HG03095 (cell line): ENCODE measurements at regions not wholly inside any gene's neighbourhood (a gene's known extent, or its start where the extent isn't known, plus 50 kb on each side); places are given as distances from the start of the nearest gene placed in this dataset.

Experiments
- ATAC-seq: cut with Tn5 transposase; IDR thresholded peaks from one replicate; pipeline ENCODE4 v1.9.1; 2021; ENCODE audit warnings: moderate library complexity; ENCODE audit not compliant: unreplicated experiment

DNA sequence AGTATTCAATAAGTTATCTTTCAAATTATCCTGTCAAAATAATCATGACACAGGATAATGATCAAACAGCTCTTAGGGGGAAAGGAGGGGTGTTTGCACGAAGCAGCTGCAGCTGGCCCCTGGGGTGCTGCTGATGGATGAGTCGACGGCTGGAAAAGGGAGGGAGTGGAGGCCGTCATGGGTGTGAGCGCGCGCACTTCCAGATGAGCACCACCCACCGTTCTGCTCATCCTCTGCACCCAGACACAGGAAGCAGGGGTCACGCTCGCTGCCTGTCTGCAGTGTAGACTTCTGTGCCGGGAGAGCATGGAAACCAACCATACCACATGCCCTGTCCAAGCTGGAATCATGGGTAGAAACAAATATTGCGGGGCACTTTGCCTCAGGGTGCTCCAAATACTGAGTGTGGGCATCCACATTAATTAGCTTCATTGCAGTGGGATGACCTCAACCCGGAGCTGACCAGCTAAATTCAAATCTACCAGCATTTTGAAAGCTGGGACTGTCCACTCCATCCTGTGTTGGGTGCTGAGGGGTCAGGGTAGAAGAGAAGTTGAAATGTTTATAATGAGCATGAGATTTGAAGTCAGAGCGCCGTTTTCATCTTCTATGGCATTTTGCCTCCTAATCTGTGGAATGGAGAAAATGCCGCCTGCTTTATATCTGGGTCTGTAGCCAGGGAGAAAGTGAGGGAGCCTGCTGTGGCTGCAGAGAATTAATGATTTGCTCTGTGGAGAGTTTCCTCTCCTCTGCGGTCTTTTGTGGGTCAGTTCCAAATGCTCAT, 802.4 kb downstream of the TBC1D22A start:
- no peak for ATAC-seq

- no peak for ATAC-seq
Observed at GRCh38 chr22:47564158-47564450, 801.7 kb downstream of the TBC1D22A start.

GRCh38 chr22:47563406-47564157, 801.1 kb downstream of the TBC1D22A start:
- ATAC-seq = no peak

DNA sequence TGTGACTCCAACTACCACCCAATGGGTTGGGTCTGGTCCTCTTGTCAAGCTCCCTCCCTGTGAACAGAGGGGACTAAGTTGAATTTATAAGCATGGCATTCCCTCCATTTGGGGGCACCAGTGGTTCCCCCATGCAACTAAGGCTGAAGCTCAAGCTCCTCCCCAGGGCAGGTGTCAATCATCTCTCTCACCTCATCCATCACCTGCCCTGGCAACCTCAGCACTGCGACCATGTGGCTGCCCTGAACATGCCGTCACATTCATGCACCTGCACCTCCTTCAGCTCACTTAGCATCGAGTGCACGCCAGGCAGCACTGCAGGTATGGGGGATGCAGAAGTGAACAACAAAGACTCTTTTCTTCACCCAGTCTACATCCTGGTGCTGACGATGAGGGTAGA, 799.3 kb downstream of the TBC1D22A start:
- no peak for ATAC-seq

- no peak for ATAC-seq
Observed at GRCh38 chr22:47561115-47561675, 798.7 kb downstream of the TBC1D22A start.

GRCh38 chr22:47558828-47559700, 796.6 kb downstream of the TBC1D22A start:
- ATAC-seq = no peak

- ATAC-seq = no peak
Observed at GRCh38 chr22:47556473-47556872, 794.0 kb downstream of the TBC1D22A start.

GRCh38 chr22:47553436-47553835, 791.0 kb downstream of the TBC1D22A start:
- no peak for ATAC-seq

DNA sequence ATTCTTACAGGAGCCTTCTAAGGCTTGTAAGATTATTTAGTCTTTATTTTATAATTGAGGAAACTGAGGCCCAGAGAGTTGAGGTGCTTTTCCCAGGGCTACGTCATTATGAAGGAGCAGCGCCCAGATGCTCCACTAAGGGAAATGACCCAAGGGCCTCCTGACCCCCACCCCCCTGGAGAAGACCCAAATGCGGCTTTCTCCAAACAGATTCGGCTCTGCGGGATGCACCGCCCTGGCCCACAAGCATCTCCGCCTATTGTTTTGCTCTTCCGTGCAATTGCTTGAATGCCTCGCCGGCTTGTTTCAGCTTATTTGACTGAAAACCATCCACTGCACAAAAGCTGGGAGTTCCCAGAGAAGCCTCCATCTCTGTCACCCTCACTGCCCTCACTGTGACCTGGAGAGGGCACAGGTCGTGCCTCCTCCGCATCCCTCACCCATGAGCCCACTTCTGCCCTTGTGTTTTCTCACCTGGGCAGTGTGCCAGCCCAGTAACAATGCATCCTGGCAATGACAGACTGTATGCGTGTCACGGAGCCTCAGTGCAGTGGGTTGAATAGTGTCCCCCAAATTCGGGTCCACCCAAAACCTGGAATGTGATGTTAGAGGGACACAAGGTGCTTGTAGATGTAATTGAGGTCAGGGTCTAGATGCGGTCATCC, 790.2 kb downstream of the TBC1D22A start:
- ATAC-seq = no peak

GRCh38 chr22:47552024-47552423, 789.6 kb downstream of the TBC1D22A start:
- ATAC-seq = no peak

DNA sequence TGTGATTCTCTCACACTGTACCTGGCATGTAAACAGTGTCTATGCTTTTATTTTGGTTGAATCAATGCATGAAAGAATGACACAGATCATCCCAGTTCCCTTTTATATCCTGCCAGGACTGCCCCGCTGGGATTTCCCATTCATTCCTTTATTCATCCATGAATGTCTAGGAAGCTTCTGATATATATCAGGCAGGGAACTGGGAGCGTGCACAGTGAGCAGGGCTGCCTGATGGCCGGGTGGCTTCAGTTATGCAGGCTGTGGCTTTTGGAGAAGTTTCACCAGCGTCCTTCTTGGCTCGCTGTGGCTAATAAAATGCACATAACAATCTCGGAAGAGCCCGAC, 789.0 kb downstream of the TBC1D22A start:
- no peak for ATAC-seq

DNA sequence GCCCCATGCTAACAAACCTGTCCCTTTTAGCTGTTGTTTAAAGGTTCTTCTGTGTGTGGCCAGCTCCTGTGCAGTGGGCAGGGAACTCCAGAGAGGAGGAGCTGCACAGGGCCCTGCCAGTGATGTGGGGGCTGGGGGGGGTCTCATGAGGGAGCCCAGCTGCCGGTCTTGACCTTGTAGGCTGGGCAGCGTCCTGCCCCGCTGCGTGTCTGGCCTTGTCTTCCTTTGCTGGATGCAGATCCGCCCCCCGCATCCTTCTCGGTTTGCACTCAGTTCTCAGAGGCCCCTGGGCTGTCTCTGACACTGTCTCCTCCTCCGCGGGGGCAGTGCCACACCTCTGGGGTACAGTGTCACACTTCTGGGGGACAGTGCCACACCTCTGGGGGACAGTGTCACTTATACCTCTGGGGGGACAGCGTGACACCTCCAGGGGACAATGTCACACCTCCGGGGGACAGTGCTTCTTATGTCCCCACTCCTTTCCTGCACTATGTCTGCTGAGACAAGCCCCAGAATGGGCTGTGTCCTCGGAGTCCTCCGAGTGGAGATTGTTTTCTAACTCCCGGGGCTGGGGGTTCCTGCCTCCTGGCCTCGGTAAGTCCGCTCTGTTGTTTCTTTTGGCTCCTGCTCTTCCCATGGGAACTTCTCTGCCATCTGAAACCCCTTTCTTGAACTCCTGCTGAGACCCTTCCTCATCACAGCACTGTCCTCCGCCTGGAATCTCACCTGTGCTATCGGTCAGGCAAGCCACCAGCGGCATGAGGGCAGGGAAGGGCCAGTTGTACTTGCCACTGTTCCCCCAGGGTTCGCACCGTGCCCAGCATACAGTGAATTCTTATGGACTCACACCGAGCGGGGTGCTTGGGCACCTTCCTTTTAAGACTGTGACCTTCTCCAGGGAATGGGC, 788.3 kb downstream of the TBC1D22A start:
- no peak for ATAC-seq

- ATAC-seq = no peak
Observed at GRCh38 chr22:47549741-47550340, 787.4 kb downstream of the TBC1D22A start.

- ATAC-seq = no peak
Observed at GRCh38 chr22:47548953-47549740, 786.7 kb downstream of the TBC1D22A start.

DNA sequence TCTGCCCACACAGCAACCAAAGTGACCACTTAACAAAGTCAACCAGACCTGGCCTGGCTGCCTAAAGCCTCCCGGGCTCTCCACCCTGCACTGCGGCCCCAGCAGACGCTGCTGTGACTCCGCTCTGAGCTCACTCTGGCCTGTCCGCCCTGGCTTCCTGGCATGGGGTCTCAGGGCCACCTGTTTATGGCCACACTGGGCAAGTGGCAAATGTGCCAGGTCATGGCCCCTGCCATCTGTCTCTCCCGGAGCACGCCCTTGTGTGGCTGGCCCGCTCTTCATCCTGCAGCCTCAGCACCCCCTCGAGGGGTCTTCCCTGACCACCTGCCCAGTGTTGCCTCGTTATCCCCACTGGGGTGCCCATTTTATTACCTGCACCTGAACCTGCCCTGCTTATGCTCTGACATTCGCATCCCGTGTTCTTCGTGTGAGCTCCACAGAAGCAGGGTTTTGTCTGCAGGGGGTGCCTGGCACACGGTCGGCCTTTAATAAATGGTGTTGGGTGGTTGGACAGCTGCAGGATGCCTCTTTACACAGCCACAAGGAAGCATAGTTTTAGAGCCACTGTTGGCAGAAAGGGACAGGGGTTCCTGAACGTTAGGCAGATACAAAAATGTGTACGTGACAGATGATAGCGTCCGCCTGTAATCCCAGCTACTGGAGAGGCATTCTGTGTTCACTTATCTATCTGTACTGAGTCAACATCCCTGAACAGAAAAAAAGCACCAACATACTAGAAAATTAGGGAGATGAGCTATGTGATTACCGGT, 785.6 kb downstream of the TBC1D22A start:
- no peak for ATAC-seq

DNA sequence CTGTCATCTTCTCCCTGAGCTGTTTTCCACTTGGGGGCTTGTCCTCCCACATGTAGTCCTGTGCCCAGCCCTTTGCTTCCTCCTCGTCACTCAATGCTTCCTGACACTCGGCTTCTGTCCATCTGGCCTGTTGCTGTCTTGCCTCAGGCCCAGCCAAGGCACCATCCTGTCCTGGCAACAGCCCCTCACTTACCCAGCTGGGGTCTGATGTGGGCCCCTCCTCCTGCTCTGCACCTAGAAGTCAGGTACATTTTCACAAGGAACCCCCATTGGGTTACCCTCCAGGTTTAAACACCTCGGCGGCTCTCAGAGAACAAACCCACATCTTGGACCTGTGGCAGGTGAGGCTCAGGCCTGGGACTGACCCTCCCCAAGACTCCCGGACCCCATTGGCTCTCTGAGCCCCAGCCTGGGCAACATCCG, 784.8 kb downstream of the TBC1D22A start:
- no peak for ATAC-seq

GRCh38 chr22:47544696-47545095, 782.2 kb downstream of the TBC1D22A start:
- no peak for ATAC-seq

GRCh38 chr22:47543447-47543846, 781.0 kb downstream of the TBC1D22A start:
- ATAC-seq = no peak
